Tibial nerve (tissue), 4 donors: ENCODE measurements at regions not wholly inside any gene's neighbourhood (a gene's known extent, or its start where the extent isn't known, plus 50 kb on each side); places are given as distances from the start of the nearest gene placed in this dataset.

ENCODE experiments used
- DNase-seq, 2 donors: peaks; one replicate each; pipeline ENCODE4 v3.0.0-alpha.2; 2019; ENCODE audit warnings: low spot score in 2 of 2
- H3K27ac ChIP-seq, 4 donors: fragments of 200-600 bp; sonication (generic) in 3 of 4; one replicate each; pipeline ENCODE4 v1.5.1; 2017 to 2019; ENCODE audit warnings: mild to moderate bottlenecking in 1 of 4
- H3K27me3 ChIP-seq, 2 donors: fragments of 200-600 bp; sonication (generic) in 1 of 2; one replicate each; pipeline versions ENCODE4 v1.5.1 to v1.6.0; 2017 to 2019
- H3K36me3 ChIP-seq, 3 donors: fragments of 200-600 bp; sonication (generic); one replicate each; pipeline ENCODE4 v1.5.1; 2018 to 2019
- H3K4me1 ChIP-seq, 4 donors: fragments of 200-600 bp; sonication (generic) in 3 of 4; one replicate each; pipeline ENCODE4 v1.5.1; 2017 to 2019
- H3K4me3 ChIP-seq, 4 donors: fragments of 200-600 bp; sonication (generic) in 3 of 4; one replicate each; pipeline ENCODE4 v1.5.1; 2017 to 2019; ENCODE audit warnings: mild to moderate bottlenecking in 1 of 4, moderate library complexity in 1 of 4
- H3K9me3 ChIP-seq, 4 donors: fragments of 200-600 bp; sonication (generic) in 3 of 4; one replicate each; pipeline ENCODE4 v1.5.1; 2017 to 2019
- CTCF ChIP-seq, 5 experiments: fragments of 200-600 bp in 3 of 5; fragments of 450-650 bp in 2 of 5; sonication (generic) in 3 of 5; IDR thresholded peaks; one replicate each; pipeline ENCODE4 v1.5.1; 2016 to 2019; ENCODE audit warnings: antibody characterized with exemption in 5 of 5, mild to moderate bottlenecking in 3 of 5, moderate library complexity in 2 of 5
- EP300 ChIP-seq, 2 donors: sonication (generic); formaldehyde crosslinking; IDR thresholded peaks; one replicate each; pipeline ENCODE4 v1.6.1; 2017; ENCODE audit warnings: antibody characterized with exemption in 2 of 2, mild to moderate bottlenecking in 1 of 2
- POLR2A ChIP-seq, 2 donors: fragments of 450-650 bp; IDR thresholded peaks; one replicate each; pipeline ENCODE4 v1.6.1; 2017; ENCODE audit warnings: antibody characterized with exemption in 2 of 2, mild to moderate bottlenecking in 2 of 2, moderate library complexity in 2 of 2
- WGBS, 2 donors: methylation state at CpG; one replicate each; pipeline ENCODE4 v1.1.5; 2018; 5-methylcytosine and 5-hydroxymethylcytosine counted together

DNA sequence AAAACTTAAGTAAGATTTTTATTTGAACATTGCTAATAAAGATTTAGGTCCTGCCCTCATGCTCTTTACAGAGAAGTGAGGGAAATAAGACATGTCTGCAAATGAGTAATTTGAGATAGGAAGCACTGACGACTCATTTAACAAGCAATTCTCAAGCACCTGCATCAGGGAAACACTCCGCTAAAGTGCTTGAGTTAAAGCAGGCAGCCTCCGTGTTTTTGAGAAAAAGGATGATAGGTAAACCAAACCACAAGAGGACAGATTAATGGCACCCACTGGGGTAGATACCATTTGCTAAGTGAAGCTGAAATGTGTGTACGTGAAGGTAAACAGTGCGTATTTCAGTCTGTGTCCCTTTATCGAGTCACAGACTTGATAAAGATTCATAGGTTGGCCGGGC is 184.6 kb upstream of the CARD18 start:
- Histone ChIP-seq H3K27ac (no peak overlapping the region), H3K4me3 (no peak overlapping the region), H3K4me1 (no peaks in the 10 kb centered on the region), H3K36me3 (no peaks in the 10 kb centered on the region), H3K9me3 (no peaks in the 10 kb centered on the region), H3K27me3 (no peaks in the 10 kb centered on the region)
- DNase-seq = no peak
- WGBS, 2 donors = 85 to 87% methylated on average over 7 of the region's 7 CpGs
- TF ChIP-seq CTCF (IDR thresholded peaks at IDR 0.05) (no peak), POLR2A (IDR thresholded peaks at IDR 0.05) (no peak), EP300 (IDR thresholded peaks at IDR 0.05) (no peak)

GRCh38 chr11:105321696-105322095 is 182.1 kb upstream of the CARD18 start:
- TF ChIP-seq POLR2A (IDR thresholded peaks at IDR 0.05) = no peak
- TF ChIP-seq CTCF (IDR thresholded peaks at IDR 0.05) = no peak
- TF ChIP-seq EP300 (IDR thresholded peaks at IDR 0.05) = no peak
- WGBS, 2 donors = 88% methylated on average over 2 of the region's 2 CpGs
- no peaks in the 10 kb centered on the region for H3K36me3 ChIP-seq
- H3K27ac ChIP-seq = no peak overlapping the region
- H3K4me3 ChIP-seq = no peak overlapping the region
- H3K9me3 ChIP-seq = no peaks in the 10 kb centered on the region
- no peaks in the 10 kb centered on the region for H3K27me3 ChIP-seq
- DNase-seq = no peak
- H3K4me1 ChIP-seq = no peaks in the 10 kb centered on the region

DNA sequence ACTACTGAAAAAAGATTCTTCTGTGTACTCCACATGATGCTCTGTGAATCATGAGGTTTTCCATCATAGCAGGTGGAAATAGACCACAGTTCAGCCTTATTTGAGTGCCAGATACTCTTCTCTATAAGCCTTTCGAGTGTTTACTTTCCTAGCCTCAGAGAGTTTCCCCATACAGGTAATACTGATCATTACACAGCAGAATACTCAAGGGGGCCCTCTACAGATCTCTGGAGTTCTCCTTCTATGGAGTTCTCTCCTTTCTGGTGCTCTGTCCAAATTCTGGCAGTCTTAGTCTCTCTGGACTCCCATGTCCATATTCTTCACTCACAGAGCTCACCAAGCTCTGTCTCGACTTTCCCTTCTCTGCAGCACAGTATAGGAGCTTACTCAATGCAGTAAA is 175.7 kb upstream of the CARD18 start:
- no peak overlapping the region for H3K4me3 ChIP-seq
- DNase-seq = no peak
- H3K27ac ChIP-seq = no peak overlapping the region
- WGBS, 2 donors = 87 to 91% methylated on average over 2 of the region's 2 CpGs
- no peaks in the 10 kb centered on the region for H3K36me3 ChIP-seq
- TF ChIP-seq EP300 (IDR thresholded peaks at IDR 0.05) = no peak
- no peaks in the 10 kb centered on the region for H3K27me3 ChIP-seq
- no peaks in the 10 kb centered on the region for H3K4me1 ChIP-seq
- no peaks in the 10 kb centered on the region for H3K9me3 ChIP-seq

DNA sequence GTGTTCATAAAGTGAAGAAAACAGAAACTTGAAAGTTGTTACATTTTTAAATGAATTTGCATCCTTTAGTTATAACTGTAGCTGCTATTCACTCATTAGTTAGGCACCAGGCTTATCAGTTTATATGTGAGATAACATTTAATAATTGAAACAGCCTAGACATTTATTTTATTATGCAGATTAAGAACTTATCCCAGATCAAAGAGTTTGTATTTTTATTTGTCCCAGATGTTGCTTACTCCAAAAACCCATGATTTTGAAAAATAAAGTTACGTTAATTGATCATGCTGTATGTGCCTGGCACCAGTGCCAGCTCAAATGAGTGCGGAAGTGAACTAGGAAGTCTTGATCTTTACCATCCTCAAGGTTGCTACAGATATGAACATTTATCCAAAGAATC is 172.7 kb upstream of the CARD18 start:
- WGBS, 2 donors = 79 to 96% methylated on average over 2 of the region's 2 CpGs
- Histone ChIP-seq H3K4me1 (no peaks in the 10 kb centered on the region), H3K9me3 (no peaks in the 10 kb centered on the region), H3K4me3 (no peak overlapping the region), H3K27me3 (no peaks in the 10 kb centered on the region), H3K27ac (no peak overlapping the region), H3K36me3 (no peaks in the 10 kb centered on the region)
- DNase-seq = no peak
- TF ChIP-seq EP300 (IDR thresholded peaks at IDR 0.05) (no peak), POLR2A (IDR thresholded peaks at IDR 0.05) (no peak), CTCF (IDR thresholded peaks at IDR 0.05) (no peak)

- 88 to 94% methylated on average over 3 of the region's 3 CpGs for WGBS, 2 donors
- H3K27ac ChIP-seq = no peak overlapping the region
- no peaks in the 10 kb centered on the region for H3K27me3 ChIP-seq
- H3K4me3 ChIP-seq = no peak overlapping the region
- no peaks in the 10 kb centered on the region for H3K9me3 ChIP-seq
- no peak for TF ChIP-seq CTCF (IDR thresholded peaks at IDR 0.05)
- no peak for TF ChIP-seq EP300 (IDR thresholded peaks at IDR 0.05)
- no peak for TF ChIP-seq POLR2A (IDR thresholded peaks at IDR 0.05)
- no peaks in the 10 kb centered on the region for H3K4me1 ChIP-seq
- DNase-seq = no peak
- no peaks in the 10 kb centered on the region for H3K36me3 ChIP-seq
These were observed 159.1 kb upstream of the CARD18 start for GRCh38 chr11:105298630-105299029.

- no peak overlapping the region for H3K4me3 ChIP-seq
- no peaks in the 10 kb centered on the region for H3K27me3 ChIP-seq
- 80% methylated on average over 2 of the region's 2 CpGs for WGBS, 2 donors
- DNase-seq = no peak
- H3K4me1 ChIP-seq = no peaks in the 10 kb centered on the region
- H3K9me3 ChIP-seq = no peaks in the 10 kb centered on the region
- TF ChIP-seq CTCF (IDR thresholded peaks at IDR 0.05) (no peak), POLR2A (IDR thresholded peaks at IDR 0.05) (no peak), EP300 (IDR thresholded peaks at IDR 0.05) (no peak)
- H3K27ac ChIP-seq = no peak overlapping the region
- no peaks in the 10 kb centered on the region for H3K36me3 ChIP-seq
These were observed 158.6 kb upstream of the CARD18 start for GRCh38 chr11:105298174-105298573.
